Motor neuron (in vitro differentiated cells): ENCODE measurements at regions not wholly inside any gene's neighbourhood (a gene's known extent, or its start where the extent isn't known, plus 50 kb on each side); places are given as distances from the start of the nearest gene placed in this dataset.

Source experiments
- ATAC-seq, 8 experiments: fragments of 200-7000 bp; cut with Tn5 transposase; replicated peaks in 6 of 8; 2 replicates each; pipeline ENCODE4 v1.8.0; 2021; ENCODE audit warnings: mild to moderate bottlenecking in 8 of 8, moderate library complexity in 8 of 8
- H3K27ac ChIP-seq, 2 donors: fragments of 250-450 bp; sonication (Bioruptor Pico); 2 replicates each; pipeline ENCODE4 v1.9.0; 2021; ENCODE audit warnings: antibody characterized with exemption in 2 of 2, mild to moderate bottlenecking in 2 of 2, moderate library complexity in 1 of 2
- H3K4me1 ChIP-seq, 2 donors: fragments of 250-450 bp; sonication (Bioruptor Pico); replicated peaks in 1 of 2; 2 replicates each; pipeline ENCODE4 v1.6.1; 2021; ENCODE audit warnings: antibody characterized with exemption in 2 of 2, mild to moderate bottlenecking in 2 of 2, moderate library complexity in 1 of 2
- H3K4me3 ChIP-seq, 5 donors: fragments of 250-450 bp; sonication (Bioruptor Pico); 2 replicates each; pipeline ENCODE4 v1.9.0; 2021; ENCODE audit warnings: antibody characterized with exemption in 5 of 5, mild to moderate bottlenecking in 5 of 5, moderate library complexity in 4 of 5
- WGBS, 10 experiments: fragments of 450-650 bp; shearing (Covaris generic); methylation state at CpG; one replicate each; pipeline ENCODE4 v1.0.0; 2022; 5-methylcytosine and 5-hydroxymethylcytosine counted together
- in situ Hi-C, 9 experiments: fragments of 400-800 bp; cut with MboI; loops; one replicate each; pipeline ENCODE4 v1.15.0; 2021; ENCODE audit warnings: low sequenced_read_pairs in 9 of 9, low pct_unique_long_range_greater_than_20kb in 2 of 9; ENCODE audit not compliant: unreplicated experiment in 9 of 9

DNA sequence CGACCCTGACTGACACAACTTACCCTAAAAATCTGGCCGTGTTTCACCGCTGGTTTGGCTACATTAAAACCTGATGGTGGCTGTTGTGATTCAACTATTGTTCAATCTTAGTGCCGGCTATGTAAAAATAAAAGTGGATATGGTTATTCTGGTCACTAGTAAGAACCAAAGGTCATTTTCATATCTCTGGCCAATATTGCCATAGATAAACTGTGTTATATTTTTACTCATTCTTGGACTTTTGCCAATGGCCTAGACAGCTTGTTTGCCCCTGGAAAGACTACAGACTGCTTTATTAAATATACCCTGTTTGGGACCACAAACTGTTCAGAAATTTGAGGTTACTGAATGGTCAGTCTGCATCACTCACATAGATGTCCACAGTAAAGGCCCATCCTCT is 258.5 kb upstream of the KLHL1 start:
- Histone ChIP-seq H3K4me1 (no peaks in the 10 kb centered on the region), H3K4me3 (no peak overlapping the region), H3K27ac (no peak overlapping the region)
- no peak for ATAC-seq
- in situ Hi-C loops = no loop called here
- WGBS, 10 experiments = 0 to 100% (median 80%) methylated on average over 1 to 4 of the region's 4 CpGs; no CpG with 5 or more reads in 2 of the 10 experiments

DNA sequence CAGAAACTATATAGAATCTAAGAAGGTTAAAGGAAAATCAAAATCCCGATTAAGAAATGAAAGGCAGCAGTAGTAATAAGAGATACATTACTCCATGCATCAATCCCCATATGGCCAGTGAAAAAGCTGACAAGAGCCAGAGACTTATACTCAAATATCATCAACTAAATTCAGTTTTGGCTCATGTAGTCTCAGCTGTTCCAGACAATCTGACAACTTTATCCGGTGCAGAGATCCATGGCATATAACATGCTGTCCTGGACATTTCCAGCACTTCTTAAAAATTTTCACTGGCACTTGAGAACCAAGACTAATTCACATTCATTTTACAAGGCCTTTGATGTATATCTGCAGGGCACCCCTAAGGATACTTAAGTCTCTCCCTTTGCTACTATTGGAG is 255.7 kb upstream of the KLHL1 start:
- 10 to 100% (median 87%) methylated on average over 1 to 2 of the region's 2 CpGs for WGBS, 10 experiments
- no peak overlapping the region for H3K4me3 ChIP-seq
- H3K4me1 ChIP-seq = no peaks in the 10 kb centered on the region
- no peak overlapping the region for H3K27ac ChIP-seq
- no peak for ATAC-seq
- in situ Hi-C loops = no loop called here

DNA sequence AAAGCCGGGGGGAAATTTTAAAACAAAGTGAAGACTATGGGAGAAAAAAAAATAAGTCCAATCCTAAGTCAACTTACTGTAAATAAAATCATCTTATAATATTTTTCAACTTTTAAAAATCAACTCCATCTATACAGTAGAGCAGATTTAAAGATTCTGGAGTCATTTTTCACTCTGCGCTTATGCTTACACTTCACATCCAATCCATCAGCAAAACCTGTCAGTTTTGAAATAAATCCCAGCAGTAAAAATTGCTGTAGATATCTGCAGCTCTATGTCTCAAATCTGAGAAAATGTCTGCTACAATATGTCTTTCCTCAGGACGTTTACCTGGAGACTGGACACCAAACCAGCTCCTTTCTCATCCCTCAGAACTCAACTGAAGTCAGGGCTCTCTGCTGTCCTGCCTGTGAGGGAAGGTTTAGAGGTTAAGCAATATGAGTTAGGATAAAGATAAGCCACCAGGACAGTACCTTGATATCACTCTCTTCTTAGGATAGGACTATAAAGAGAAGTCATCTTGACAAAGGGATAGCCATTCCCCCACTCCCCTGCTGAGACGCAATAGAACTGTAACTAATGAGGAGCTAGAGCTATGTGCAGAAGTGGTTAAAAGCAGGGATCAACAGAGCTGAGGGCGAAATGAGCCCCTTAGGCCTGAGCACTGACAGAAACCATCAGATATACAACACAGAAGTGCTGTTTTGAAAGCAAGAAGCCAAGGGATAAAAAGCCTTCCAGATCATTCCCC is 254.7 kb upstream of the KLHL1 start:
- in situ Hi-C loops = no loop called here
- ATAC-seq = no peak
- no peak overlapping the region for H3K27ac ChIP-seq

DNA sequence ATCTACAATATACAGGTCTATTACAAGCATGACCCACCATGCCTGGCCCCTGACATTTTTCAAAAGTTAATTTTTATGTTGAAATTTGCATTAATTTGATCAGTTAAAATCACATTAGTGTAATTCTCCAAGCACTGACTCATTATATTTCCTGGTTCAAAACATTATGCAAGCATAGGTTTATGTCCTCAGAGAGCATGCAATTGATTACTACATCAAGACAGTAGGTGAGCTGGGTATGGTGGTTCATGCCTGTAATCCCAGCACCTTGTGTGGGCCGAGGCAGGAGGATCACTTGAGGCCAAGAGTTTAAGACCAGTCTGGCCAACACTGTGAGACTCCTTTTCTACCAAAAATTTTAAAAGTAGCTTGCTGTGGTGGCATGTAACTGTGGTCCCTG is 248.8 kb upstream of the KLHL1 start:
- WGBS, 10 experiments = 0 to 83% methylated on average over 1 of the region's 1 CpG; no CpG with 5 or more reads in 8 of the 10 experiments
- Histone ChIP-seq H3K27ac (no peak overlapping the region), H3K4me3 (no peak overlapping the region), H3K4me1 (no peaks in the 10 kb centered on the region)
- in situ Hi-C loops = no loop called here
- no peak for ATAC-seq

More for the DNA sequence above, 254.7 kb upstream of the KLHL1 start:
- Histone ChIP-seq H3K4me3 (no peak overlapping the region), H3K4me1 (no peaks in the 10 kb centered on the region)
- 0 to 100% (median 62%) methylated on average over 1 to 5 of the region's 5 CpGs for WGBS, 10 experiments

DNA sequence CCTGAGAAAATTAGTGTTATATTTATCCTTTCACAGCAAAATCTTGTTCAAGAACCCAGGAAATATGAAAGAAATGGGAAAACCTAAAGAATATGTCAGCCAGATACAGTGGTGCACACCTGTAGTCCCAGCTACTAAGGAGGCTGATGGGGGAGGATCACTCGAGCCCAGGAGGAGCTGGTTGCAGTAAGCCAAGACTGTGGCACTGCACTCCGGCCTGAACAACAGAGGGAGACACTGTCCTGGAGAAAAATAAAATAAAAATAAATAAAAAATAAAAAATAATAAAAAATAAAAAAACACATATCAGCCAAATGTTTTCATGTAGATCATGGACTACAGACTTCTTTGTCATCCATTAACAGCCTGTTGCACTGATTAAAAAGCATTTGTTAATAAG is 244.8 kb upstream of the KLHL1 start:
- Histone ChIP-seq H3K4me1 (no peaks in the 10 kb centered on the region), H3K4me3 (no peak overlapping the region), H3K27ac (no peak overlapping the region)
- ATAC-seq = no peak
- 0 to 84% (median 40%) methylated on average over 1 to 2 of the region's 2 CpGs; no CpG with 5 or more reads in 1 of the 10 experiments for WGBS, 10 experiments
- in situ Hi-C loops = no loop called here

GRCh38 chr13:70347947-70348620 is 239.8 kb upstream of the KLHL1 start:
- H3K4me1 ChIP-seq = no peaks in the 10 kb centered on the region
- WGBS, 10 experiments = 7 to 100% (median 78%) methylated on average over 1 to 8 of the region's 8 CpGs
- no peak for ATAC-seq
- in situ Hi-C loops = no loop called here
- no peak overlapping the region for H3K4me3 ChIP-seq
- H3K27ac ChIP-seq = no peak overlapping the region

GRCh38 chr13:70339738-70340137 is 231.5 kb upstream of the KLHL1 start:
- Histone ChIP-seq H3K4me3 (no peak overlapping the region), H3K4me1 (no peaks in the 10 kb centered on the region), H3K27ac (no peak overlapping the region)
- in situ Hi-C loops = no loop called here
- WGBS, 10 experiments = 0 to 100% (median 48%) methylated on average over 1 to 4 of the region's 4 CpGs
- ATAC-seq = peak in 3 of 8 experiments; percentile 44 to 81 (median 54)

DNA sequence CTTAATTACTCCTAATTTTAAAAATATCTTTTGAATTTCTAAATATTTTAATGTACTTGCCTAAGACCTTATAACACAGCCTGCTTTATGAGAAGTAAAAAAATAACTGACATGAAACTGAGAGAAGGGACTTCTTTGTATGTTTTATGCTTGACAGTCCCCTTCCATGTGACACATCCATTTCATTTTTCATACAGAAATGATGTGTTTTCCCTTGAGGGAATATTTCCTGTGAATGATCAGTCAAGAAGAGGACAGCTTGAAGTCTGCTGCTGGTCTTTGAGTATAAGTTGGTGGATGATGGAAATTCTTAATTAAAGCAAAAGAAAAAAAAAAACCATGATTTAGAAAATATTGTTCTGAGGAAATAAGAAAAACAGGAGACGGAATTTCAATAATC is 230.4 kb upstream of the KLHL1 start:
- 0 to 100% (median 71%) methylated on average over 1 of the region's 1 CpG; no CpG with 5 or more reads in 1 of the 10 experiments for WGBS, 10 experiments
- peak in 2 of 8 experiments; percentile 26 to 66 for ATAC-seq
- H3K4me3 ChIP-seq = no peak overlapping the region
- no peak overlapping the region for H3K27ac ChIP-seq
- in situ Hi-C loops = no loop called here
- H3K4me1 ChIP-seq = no peaks in the 10 kb centered on the region

- ATAC-seq = peak in 3 of 8 experiments; percentile 63 to 72 (median 64)
- in situ Hi-C loops = no loop called here
- H3K27ac ChIP-seq = no peak overlapping the region
- 0 to 100% (median 60%) methylated on average over 1 to 3 of the region's 3 CpGs for WGBS, 10 experiments
- H3K4me3 ChIP-seq = no peak overlapping the region
- no peaks in the 10 kb centered on the region for H3K4me1 ChIP-seq
Measured at GRCh38 chr13:70336866-70337265, 228.6 kb upstream of the KLHL1 start.

GRCh38 chr13:70333752-70334151 is 225.5 kb upstream of the KLHL1 start:
- in situ Hi-C loops = no loop called here
- Histone ChIP-seq H3K4me3 (no peak overlapping the region), H3K27ac (no peak overlapping the region), H3K4me1 (no peaks in the 10 kb centered on the region)
- no peak for ATAC-seq
- 54 to 100% (median 90%) methylated on average over 1 to 2 of the region's 2 CpGs; no CpG with 5 or more reads in 1 of the 10 experiments for WGBS, 10 experiments

DNA sequence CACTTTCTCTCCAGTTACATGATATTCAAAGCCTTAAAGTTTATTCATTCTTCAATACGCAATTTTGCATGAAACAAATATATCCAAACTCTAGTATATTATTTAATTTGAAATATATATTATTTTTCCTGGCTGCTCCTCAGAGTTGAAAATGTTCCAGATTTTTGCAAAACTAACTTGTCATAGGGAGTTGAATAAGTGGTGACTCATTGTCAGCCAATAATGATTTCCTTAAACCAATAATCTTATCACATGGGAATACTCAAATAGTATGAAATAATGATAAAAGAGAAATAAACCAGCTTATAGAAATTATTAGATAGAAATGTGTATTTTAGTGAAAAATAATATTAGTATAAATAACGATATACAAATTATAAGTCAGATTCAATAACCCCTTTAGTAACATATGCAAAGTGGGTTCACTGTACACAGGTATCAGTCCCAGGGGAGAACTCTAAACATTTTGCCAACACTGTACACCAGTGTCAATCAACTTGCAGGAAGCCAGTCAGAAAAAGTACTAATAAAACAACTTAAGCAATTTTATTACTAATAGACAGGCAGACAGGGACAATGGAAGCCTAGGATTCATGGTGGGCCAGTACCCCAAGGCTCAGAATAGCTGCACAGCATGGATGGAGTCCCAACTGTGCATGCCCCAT is 222.6 kb upstream of the KLHL1 start:
- 6 to 100% (median 50%) methylated on average over 1 to 2 of the region's 2 CpGs; no CpG with 5 or more reads in 1 of the 10 experiments for WGBS, 10 experiments
- no peaks in the 10 kb centered on the region for H3K4me1 ChIP-seq
- no peak overlapping the region for H3K27ac ChIP-seq
- in situ Hi-C loops = no loop called here
- no peak overlapping the region for H3K4me3 ChIP-seq
- ATAC-seq = no peak

DNA sequence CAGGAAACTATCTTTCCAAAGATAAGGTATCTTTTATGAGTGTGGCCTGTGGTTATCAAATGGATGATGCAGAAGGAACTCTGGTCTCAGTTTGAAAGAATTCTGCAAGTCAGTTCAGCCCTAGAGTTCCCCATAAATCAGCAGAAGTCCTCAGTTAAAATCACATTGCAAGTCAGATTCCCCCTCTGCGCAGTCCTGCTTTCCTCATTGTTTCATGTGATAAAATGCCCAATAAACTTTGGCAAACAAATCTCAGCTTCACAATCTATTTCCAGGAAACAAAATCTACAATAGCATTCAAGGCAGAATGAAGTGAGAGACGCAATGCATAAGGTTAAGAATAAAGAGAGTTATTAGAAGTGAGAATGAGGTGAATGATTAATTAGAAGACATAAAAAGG is 216.3 kb upstream of the KLHL1 start:
- H3K27ac ChIP-seq = no peak overlapping the region
- no peaks in the 10 kb centered on the region for H3K4me1 ChIP-seq
- ATAC-seq = no peak
- H3K4me3 ChIP-seq = no peak overlapping the region
- WGBS, 10 experiments = 0 to 100% (median 71%) methylated on average over 1 to 2 of the region's 2 CpGs
- in situ Hi-C loops = loop anchor here in 1 of 9 experiments (25.0 kb wide), 1 partner anchor 237 kb away; no protein-coding TSS in a partner anchor

DNA sequence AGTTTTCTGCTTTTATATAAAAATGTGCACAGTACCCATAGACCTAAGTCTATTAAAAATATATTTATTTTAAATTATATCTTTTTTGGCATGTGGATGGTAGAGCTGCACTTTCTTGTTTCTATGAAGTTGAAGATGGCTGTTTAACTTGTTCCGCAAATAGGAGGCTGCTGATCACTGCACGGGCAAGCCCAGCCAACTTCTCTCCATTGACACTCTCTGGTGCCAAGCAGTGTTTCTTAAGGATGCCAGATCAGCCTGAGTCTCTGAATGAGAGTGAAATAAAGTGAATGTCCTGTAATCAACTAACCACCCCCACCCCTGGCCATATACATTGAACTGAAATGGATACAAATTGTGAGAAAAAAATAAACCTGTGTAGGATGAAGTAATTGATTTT is 202.9 kb upstream of the KLHL1 start:
- in situ Hi-C loops = loop anchor here in 1 of 9 experiments (25.0 kb wide), 1 partner anchor 224 kb away; no protein-coding TSS in a partner anchor
- Histone ChIP-seq H3K4me3 (no peak overlapping the region), H3K4me1 (no peaks in the 10 kb centered on the region), H3K27ac (no peak overlapping the region)
- 35 to 100% (median 88%) methylated on average over 1 to 2 of the region's 2 CpGs; no CpG with 5 or more reads in 3 of the 10 experiments for WGBS, 10 experiments
- no peak for ATAC-seq
